K562 (cell line): ENCODE measurements at regions not wholly inside any gene's neighbourhood (a gene's known extent, or its start where the extent isn't known, plus 50 kb on each side); places are given as distances from the start of the nearest gene placed in this dataset.

Experiments used
- ATAC-seq: fragments of 200-7000 bp; cut with Tn5 transposase; 3 replicates; pipeline ENCODE4 v1.9.1; 2020; ENCODE audit warnings: moderate library complexity
- BruUV-seq: library from RNA; stranded (reverse); fragments of 400-500 nt; replicated peaks from 2 replicates; lab custom pipeline; 2021; lab: Mats Ljungman, UMichigan
- CTCF ChIA-PET: fragments of 300-600 bp; formaldehyde crosslinking; extraction: SDS; loops from one replicate; lab custom pipeline; 2021; ENCODE audit warnings: low intra/inter-chr PET ratio; lab: Yijun Ruan, JAX
- POLR2A ChIA-PET: fragments of 300-600, 350-650 bp; sonication (Branson Sonifier 250); formaldehyde crosslinking; extraction: SDS; loops from one replicate; lab custom pipeline; 2021; ENCODE audit warnings: antibody characterized with exemption, inconsistent platforms; lab: Yijun Ruan, JAX
- DNase-seq, 4 experiments: peaks; one replicate each; pipeline versions ENCODE4 v3.0.0 to v3.0.0-alpha.2; 2011 to 2018; ENCODE audit warnings: low spot score in 3 of 4, mixed read lengths in 3 of 4; ENCODE audit errors: extremely low read depth in 1 of 4
- FAIRE-seq: peaks from 2 replicates; lab custom pipeline; 2011; peaks lifted over from hg19 to GRCh38; lab: Jason Lieb, UNC
- H2AFZ ChIP-seq: 2 replicates; pipeline ENCODE4 v1.6.0; 2011; ENCODE audit warnings: low read depth, low read length, control low read depth, inconsistent platforms
- H3K27ac ChIP-seq: fragments of 200-600 bp; 3 replicates; pipeline ENCODE4 v1.8.0; 2011; ENCODE audit warnings: low read depth, mild to moderate bottlenecking, control low read depth, inconsistent platforms, low read length, moderate library complexity, mixed read lengths; ENCODE audit errors: extremely low read depth
- H3K27me3 ChIP-seq, 2 experiments: fragments of 300-600 bp in 1 of 2; 2 replicates in 1 of 2; 3 replicates in 1 of 2; pipeline versions ENCODE4 v1.6.0 to v1.8.0; 2011; ENCODE audit warnings: inconsistent platforms in 2 of 2, low read length in 2 of 2, mild to moderate bottlenecking in 1 of 2, mixed read lengths in 1 of 2, moderate library complexity in 1 of 2; ENCODE audit not compliant: control insufficient read depth in 2 of 2, insufficient read depth in 2 of 2
- H3K36me3 ChIP-seq: fragments of 300-600 bp; 3 replicates; pipeline ENCODE4 v1.8.0; 2011; ENCODE audit warnings: mild to moderate bottlenecking, low read length, inconsistent platforms; ENCODE audit not compliant: control insufficient read depth, insufficient read depth
- H3K4me1 ChIP-seq, 2 experiments: fragments of 200-600 bp in 1 of 2; replicated peaks in 1 of 2; 2 replicates in 1 of 2; 3 replicates in 1 of 2; pipeline versions ENCODE4 v1.5.1 to v1.8.0; 2011; ENCODE audit warnings: inconsistent platforms in 2 of 2, low read length in 2 of 2, mild to moderate bottlenecking in 1 of 2, mixed read lengths in 1 of 2, moderate library complexity in 1 of 2; ENCODE audit not compliant: control insufficient read depth in 2 of 2, insufficient read depth in 2 of 2
- H3K4me2 ChIP-seq: 2 replicates; pipeline ENCODE4 v1.6.1; 2011; ENCODE audit warnings: low read length, control low read depth, inconsistent platforms, mixed read lengths; ENCODE audit not compliant: insufficient read depth
- H3K4me3 ChIP-seq: fragments of 200-600 bp; sonication (generic), shearing (Covaris generic); 2 replicates; pipeline ENCODE4 v1.5.1; 2016; ENCODE audit warnings: control low read depth, inconsistent platforms
- H3K79me2 ChIP-seq: fragments of 200-600 bp; 3 replicates; pipeline ENCODE4 v1.8.0; 2011; ENCODE audit warnings: low read length, inconsistent platforms; ENCODE audit not compliant: control insufficient read depth, insufficient read depth
- H3K9ac ChIP-seq, 2 experiments: 2 replicates each; pipeline versions ENCODE4 v1.6.0 to v1.6.1; 2011; ENCODE audit warnings: low read depth in 2 of 2, low read length in 2 of 2, control low read depth in 1 of 2, inconsistent platforms in 1 of 2, mild to moderate bottlenecking in 1 of 2, mixed read lengths in 1 of 2; ENCODE audit not compliant: insufficient read depth in 1 of 2
- H3K9me1 ChIP-seq: one replicate; pipeline ENCODE4 v1.6.0; 2011; ENCODE audit warnings: inconsistent platforms, mild to moderate bottlenecking, low read length, moderate library complexity; ENCODE audit not compliant: control insufficient read depth, insufficient read depth
- H3K9me3 ChIP-seq: replicated peaks from 2 replicates; pipeline ENCODE4 v1.5.1; 2011; ENCODE audit warnings: low read depth, low read length, inconsistent platforms; ENCODE audit not compliant: control insufficient read depth, insufficient read depth
- H4K20me1 ChIP-seq: replicated peaks from 2 replicates; pipeline ENCODE4 v1.6.1; 2011; ENCODE audit warnings: low read length, inconsistent platforms, mixed read lengths; ENCODE audit not compliant: control insufficient read depth, insufficient read depth
- ARHGAP35 ChIP-seq: fragments of 450-650 bp; IDR thresholded peaks from 2 replicates; pipeline ENCODE4 v1.6.1; 2018; ENCODE audit not compliant: partially characterized antibody
- BHLHE40 ChIP-seq: IDR thresholded peaks from 2 replicates; pipeline ENCODE4 v1.6.1; 2011; ENCODE audit warnings: low read length, improper control_type of control experiment
- CEBPB ChIP-seq: fragments of 450-650 bp; IDR thresholded peaks from 2 replicates; pipeline ENCODE4 v1.6.1; 2016; ENCODE audit warnings: missing genetic modification characterization, missing compliant biosample characterization
- CEBPG ChIP-seq, 3 experiments: fragments of 200-800 bp in 1 of 3; sonication (Bioruptor generic) in 1 of 3; sonication (generic) in 1 of 3; formaldehyde crosslinking in 1 of 3; IDR thresholded peaks in 2 of 3; conservative IDR thresholded peaks in 1 of 3; 2 replicates each; pipeline versions ENCODE4 v1.6.1 to v1.8.0; 2016 to 2022; ENCODE audit warnings: missing compliant biosample characterization in 2 of 3, missing genetic modification characterization in 2 of 3, mild to moderate bottlenecking in 1 of 3, missing genetic modification reagents in 1 of 3
- DPF2 ChIP-seq: fragments of 450-650 bp; IDR thresholded peaks from 2 replicates; pipeline ENCODE4 v1.6.1; 2016
- KDM1A ChIP-seq, 2 experiments: fragments of 450-650 bp; IDR thresholded peaks; 2 replicates each; pipeline ENCODE4 v1.6.1; 2016; ENCODE audit warnings: mild to moderate bottlenecking in 2 of 2
- KLF10 ChIP-seq: fragments of 250-450 bp; sonication (Bioruptor Pico); IDR thresholded peaks from 2 replicates; pipeline ENCODE4 v1.6.1; 2021; ENCODE audit warnings: matching md5 sums
- SP1 ChIP-seq: sonication (generic); formaldehyde crosslinking; IDR thresholded peaks from 2 replicates; pipeline ENCODE4 v1.8.1; 2022; ENCODE audit warnings: mild to moderate bottlenecking, missing genetic modification reagents
- TEAD1 ChIP-seq, 2 experiments: fragments of 450-650 bp in 1 of 2; sonication (generic) in 1 of 2; formaldehyde crosslinking; IDR thresholded peaks; 2 replicates each; pipeline versions ENCODE4 v1.4.0 to v1.8.0; 2020 to 2022; ENCODE audit warnings: mild to moderate bottlenecking in 2 of 2, missing genetic modification reagents in 1 of 2
- WGBS: fragments of 100-300 bp; shearing (Covaris generic); methylation state at CpG from one replicate; pipeline ENCODE4 v1.1.6; 2016; ENCODE audit warnings: low coverage, mixed read lengths; ENCODE audit not compliant: insufficient coverage; ENCODE audit errors: missing lambda C conversion rate; 5-methylcytosine and 5-hydroxymethylcytosine counted together
- in situ Hi-C: fragments of 300-500 bp; cut with MboI; formaldehyde crosslinking; loops from 4 replicates; pipeline ENCODE4 v1.15.0; 2018; ENCODE audit warnings: inconsistent platforms, mixed read lengths
- intact Hi-C: fragments of 100-400 bp; cut with micrococcal nuclease; formaldehyde crosslinking; loops from 2 replicates; pipeline ENCODE4 v1.14.2; 2022
- TF ChIP-seq, protein P1 (sequence below): fragments of 450-650 bp; IDR thresholded peaks from 2 replicates; pipeline ENCODE4 v1.6.1; 2016

DNA sequence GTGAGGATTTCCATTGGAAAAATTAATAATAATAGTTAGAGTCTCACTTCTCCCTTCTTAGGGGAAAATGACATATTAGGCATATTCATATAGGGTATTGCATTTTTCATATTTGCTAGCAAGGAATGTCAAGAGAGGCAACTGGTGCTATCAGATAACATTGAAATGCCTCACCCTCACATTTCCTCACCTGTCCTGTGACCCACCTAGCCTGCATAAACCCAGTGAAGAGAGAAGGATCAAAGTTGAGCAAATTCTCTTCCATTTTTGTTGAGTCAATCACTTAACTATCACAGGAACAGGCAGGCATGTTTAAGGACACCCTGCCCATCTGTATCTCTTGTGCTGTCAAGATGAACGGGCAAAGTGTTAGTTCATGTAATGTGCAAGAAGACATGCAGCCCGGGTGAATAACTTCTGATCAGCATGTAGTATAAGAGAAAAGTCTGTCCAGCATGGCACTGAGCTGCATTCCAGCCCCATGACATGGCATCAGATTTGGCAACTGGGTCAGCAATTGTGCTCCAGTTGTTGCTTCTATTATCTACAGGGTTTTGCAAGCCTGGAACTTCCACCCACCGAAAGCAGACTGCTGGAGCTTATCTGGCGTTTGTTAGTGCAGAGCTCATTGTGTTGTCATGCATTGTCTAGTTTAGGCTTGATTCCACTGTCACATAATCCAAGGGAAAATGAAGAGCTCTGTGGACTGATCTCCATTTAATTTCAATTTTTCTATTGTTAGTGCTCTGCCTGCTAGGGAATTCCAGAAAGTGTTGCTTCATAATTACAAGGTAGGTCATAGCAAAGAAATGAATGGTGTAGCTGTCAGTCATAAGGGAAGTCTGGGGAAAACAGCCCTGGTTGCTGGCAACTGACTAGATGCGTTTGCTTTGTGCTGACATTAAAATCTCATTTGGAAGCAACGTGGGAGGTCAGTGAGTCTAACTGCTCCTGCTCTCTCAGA, 138.4 kb upstream of the TNFAIP3 start:
- Histone ChIP-seq H3K27ac (no peak overlapping the region), H3K4me2 (no peak overlapping the region), H3K4me3 (no peak overlapping the region), H3K9me3 (no peaks in the 10 kb centered on the region), H4K20me1 (no peaks in the 10 kb centered on the region), H3K9ac (no peak overlapping the region), H2AFZ (no peak overlapping the region), H3K9me1 (no peaks in the 10 kb centered on the region), H3K27me3 (peaks cover 5 to 17% of the 10 kb centered on the region in 2 experiments; a peak in 3 of 5 replicates), H3K79me2 (no peaks in the 10 kb centered on the region), H3K36me3 (no peaks in the 10 kb centered on the region), H3K4me1 (peaks cover 0 to 8% of the 10 kb centered on the region in 2 experiments; a peak in 1 of 5 replicates)
- in situ Hi-C loops (no loop called here), intact Hi-C loops (no loop called here)
- CTCF ChIA-PET: interaction anchor here (0.6 kb wide), 1 partner anchor 237 kb away, joined by 3 read pairs; no protein-coding TSS in a partner anchor
- DNase-seq: no peak
- no peak; the same call in 1 of the 3 replicates for ATAC-seq
- FAIRE-seq: peak; percentile 48
- POLR2A ChIA-PET: interaction anchor here (0.6 to 1.7 kb wide), 6 partner anchors 12 to 1631 kb away, joined by 3 to 4 read pairs (median 3); no protein-coding TSS in a partner anchor
- under 1% methylated on average over 6 of the region's 6 CpGs for WGBS
- no TSS peak for BruUV-seq
- TF ChIP-seq ARHGAP35: no peak
- no peak for TF ChIP-seq CEBPG (CRISPR knock-in tag; IDR thresholded peaks at IDR 0.05)
- TF ChIP-seq CEBPG (tag; conservative IDR thresholded peaks at IDR 0.05 in 1 of 2, IDR thresholded peaks at IDR 0.05 in 1 of 2): peak; percentile 31 to 57; a peak in 2 of 4 replicates
- no peak for TF ChIP-seq SP1 (CRISPR knock-in tag)
- TF ChIP-seq, protein P1, sequence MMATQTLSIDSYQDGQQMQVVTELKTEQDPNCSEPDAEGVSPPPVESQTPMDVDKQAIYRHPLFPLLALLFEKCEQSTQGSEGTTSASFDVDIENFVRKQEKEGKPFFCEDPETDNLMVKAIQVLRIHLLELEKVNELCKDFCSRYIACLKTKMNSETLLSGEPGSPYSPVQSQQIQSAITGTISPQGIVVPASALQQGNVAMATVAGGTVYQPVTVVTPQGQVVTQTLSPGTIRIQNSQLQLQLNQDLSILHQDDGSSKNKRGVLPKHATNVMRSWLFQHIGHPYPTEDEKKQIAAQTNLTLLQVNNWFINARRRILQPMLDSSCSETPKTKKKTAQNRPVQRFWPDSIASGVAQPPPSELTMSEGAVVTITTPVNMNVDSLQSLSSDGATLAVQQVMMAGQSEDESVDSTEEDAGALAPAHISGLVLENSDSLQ: peak; percentile 72
- no peak for TF ChIP-seq BHLHE40
- no peak for TF ChIP-seq KLF10
- peak; percentile 46; the same call in 1 of the 2 replicates for TF ChIP-seq CEBPB (tag)
- no peak for TF ChIP-seq KDM1A (IDR thresholded peaks at IDR 0.05)
- no peak for TF ChIP-seq DPF2
- no peak for TF ChIP-seq TEAD1 (CRISPR knock-in tag; IDR thresholded peaks at IDR 0.05)
